Limb (tissue), 2 donors: ENCODE measurements at regions not wholly inside any gene's neighbourhood (a gene's known extent, or its start where the extent isn't known, plus 50 kb on each side); places are given as distances from the start of the nearest gene placed in this dataset.
"Not testable (repeated sequence)": the region's sequence is repeated elsewhere in the genome, so short reads cannot be mapped to it uniquely, and the experiment has no call there.

Experiments used
- DNase-seq, 2 donors: peaks; one replicate each; pipeline ENCODE4 v3.0.0-alpha.2; 2016; ENCODE audit errors: extremely low spot score in 2 of 2

DNA sequence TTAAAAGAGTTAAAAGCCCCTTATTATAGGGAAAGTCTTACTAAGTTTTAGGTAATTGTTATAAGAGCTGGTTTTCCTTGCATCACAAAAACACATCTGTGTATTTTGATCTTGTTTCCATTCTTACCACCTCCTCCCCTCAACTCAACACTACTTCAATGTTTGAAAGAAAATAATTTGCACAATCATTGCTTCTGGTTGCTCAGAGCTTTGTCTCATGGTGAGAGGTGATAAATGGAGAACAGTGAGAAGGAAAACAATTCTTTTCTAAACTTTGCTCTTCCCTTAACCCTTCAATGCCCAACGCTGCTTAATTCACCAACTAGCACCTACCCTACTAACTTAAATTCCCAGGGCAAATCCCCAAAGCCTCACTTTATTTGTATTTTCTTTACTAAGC, 268.1 kb upstream of the LINC00305 start:
- no peak for DNase-seq

DNA sequence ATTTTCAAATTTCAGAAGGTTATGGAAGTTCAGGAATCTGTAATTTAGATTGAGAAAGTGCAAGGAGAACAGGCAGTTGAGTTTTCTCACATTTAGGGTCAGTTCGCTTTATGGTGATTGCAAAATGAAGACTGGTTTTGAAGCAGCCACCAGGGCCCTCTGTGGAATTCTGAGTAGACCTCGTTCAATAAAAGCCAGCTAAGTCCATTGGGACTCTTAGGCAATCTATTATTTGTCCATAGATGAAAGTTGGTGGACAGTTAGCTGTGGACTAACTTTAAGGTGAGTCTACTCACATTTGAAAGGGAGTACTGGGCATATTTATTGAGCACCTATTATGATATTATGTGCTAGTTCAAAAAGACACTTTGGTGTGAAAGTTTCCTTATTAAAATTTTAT, 266.3 kb upstream of the LINC00305 start:
- no peak for DNase-seq

DNA sequence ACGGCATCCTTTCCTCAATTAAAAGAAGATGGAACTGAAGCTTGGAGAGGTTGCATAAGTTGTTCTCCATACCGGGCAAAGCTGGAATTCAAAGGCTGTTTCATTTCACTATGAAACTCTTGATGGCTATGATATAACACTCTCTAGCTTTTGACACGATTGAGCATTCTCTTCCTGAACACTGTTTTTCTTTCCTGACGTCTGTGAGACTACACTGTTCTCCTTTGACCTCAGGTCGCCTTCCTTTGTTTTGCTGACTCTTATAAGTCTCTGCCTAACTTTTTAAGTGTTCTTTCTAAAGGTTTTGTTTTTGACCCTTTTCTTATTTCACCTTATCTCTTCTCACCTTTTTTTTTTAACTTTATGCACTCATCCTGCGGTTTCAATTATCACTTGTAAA, 261.8 kb upstream of the LINC00305 start:
- DNase-seq, result no peak

DNA sequence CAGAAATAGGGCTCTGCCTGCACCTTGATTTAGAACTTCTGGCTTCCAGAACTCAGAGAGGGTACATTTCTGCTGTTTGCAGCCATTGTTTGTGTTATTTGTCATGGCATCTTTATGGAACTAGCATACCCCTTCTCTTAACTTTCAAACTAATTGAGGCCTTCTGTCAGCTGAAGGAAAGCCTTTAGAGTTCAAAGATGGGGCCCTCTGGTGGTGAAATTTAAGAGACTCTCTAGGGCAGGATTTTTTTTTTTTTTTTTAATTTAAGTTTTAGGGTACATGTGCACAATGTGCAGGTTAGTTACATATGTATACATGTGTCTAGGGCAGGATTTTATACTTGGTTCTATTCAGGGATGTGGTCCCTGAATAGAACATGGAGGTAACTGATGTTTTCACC, 260.6 kb upstream of the LINC00305 start:
- no peak for DNase-seq

DNA sequence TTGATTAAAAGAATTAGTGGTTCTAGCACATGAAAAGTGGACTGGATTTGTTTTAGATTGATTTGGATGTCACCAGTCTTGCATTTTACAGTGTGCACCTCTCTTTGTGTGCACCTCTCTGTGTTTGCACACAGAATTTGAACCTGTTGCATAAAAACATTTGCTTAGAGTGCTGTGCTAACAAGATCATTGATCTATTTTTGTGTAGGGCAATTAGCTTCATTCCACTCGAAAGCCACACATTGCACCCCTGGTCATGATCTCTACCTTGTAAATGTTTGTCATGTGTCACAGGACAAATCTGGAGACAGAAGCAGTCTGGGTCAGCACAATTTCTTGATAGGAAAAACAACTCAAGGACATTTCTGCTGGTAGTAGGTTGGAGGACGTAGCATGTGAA, 258.7 kb upstream of the LINC00305 start:
- no peak for DNase-seq

DNA sequence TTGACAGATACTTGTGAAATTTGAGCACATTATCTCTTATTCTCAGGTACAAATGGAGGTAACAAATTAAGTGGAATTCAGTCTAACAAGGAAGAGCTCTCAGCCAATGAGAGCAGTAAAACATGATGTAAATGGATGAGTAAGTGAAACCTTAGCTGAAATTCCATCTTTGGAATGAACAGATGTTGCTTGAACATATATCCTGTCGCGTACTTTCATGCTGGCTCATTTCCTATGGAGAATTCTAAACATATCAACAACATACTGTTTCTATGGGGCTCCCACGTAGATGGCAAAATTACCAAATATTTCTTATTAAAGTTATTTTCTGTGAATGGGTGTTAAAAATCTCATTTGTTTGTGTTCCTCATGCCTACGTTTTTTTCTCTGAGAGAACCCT, 256.3 kb upstream of the LINC00305 start:
- DNase-seq, result peak in 1 of 2 donors; percentile 62

DNA sequence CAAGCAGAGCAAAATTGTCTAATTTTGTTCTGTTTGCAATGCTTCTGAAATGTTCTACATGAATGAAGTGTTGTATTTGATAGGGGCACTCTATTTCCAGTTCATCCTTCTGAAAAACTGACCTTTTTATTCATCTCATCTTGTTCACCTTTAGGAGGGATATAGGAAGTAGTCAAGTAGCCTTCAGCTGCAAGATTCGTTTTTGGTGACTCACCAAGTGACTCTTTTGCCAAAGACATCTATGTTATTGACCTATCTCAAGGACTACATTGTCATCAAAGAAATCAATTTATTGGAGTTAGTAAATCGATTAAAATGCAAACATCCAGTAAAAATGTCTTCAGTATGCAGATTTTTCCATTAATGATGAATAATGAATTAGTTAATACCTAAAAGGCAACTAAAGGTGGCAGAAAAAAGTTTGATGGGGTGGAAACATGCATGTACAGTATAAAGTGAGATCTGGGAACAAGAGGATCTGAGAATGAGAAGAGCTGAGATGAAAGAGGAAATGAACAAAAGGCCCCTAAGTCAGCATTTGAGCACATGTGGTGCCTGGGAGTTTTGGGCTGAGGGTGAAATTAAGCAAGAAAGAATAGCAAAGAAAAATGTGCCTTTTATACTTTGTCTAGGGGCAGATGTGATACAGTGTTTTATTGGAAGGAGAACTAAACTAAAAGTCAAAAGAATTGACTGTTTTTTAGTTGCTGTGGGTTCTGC, 255.1 kb upstream of the LINC00305 start:
- DNase-seq, result no peak

DNA sequence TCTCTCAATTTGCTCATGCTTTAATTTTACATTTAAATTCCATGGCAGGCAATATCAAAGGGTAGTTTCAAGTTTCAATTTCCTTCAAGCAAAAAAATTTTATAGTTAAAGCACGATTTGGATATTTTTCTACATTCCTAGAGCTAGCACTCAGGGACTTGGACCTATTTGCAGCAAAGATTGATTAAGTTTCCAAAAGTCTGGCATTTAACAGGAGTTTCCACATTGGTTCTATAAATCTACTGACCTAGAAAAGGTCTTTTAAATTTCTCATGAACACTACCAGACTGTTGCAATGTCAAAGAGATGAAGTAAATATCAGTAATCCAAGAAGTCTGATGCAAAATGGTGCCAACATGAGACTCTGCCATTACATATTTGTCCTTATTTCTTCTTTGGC, 253.7 kb upstream of the LINC00305 start:
- DNase-seq, result peak in 1 of 2 donors; percentile 68

DNA sequence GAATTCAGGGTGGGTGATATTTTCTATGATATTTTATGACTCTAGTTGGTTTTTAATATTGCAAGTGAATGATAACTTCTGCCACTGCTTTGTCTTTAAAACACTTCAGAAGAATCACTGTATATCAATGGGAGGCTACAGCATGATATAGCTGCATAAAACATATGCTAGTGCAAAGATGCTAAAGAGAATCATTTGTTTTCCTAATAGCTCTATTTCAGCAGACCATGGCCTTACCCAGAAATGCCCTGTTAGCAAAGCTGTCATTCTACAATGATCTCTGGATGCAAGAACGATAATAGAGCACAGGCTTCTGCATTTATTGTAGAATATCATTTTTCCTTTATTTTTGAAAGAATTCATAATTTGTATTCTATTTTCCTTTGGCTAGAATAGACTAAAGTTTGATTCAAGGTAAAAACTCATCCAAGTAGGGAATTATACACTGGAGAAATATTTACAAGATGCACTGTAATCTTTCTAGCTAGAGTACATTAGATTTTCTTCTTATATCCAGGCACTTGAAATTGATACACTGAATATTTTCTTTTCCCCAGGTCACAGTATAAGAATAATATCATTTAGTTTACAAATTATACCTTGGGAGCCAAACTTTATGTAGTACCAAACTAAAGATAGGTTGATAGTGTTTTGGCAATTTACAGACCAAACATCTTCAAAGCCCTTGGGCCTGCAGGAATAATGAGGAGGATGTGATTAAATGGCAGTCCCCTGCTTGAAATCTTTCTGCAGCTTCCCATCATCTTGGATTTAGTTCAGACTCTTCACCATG, 252.6 kb upstream of the LINC00305 start:
- DNase-seq, result no peak

DNA sequence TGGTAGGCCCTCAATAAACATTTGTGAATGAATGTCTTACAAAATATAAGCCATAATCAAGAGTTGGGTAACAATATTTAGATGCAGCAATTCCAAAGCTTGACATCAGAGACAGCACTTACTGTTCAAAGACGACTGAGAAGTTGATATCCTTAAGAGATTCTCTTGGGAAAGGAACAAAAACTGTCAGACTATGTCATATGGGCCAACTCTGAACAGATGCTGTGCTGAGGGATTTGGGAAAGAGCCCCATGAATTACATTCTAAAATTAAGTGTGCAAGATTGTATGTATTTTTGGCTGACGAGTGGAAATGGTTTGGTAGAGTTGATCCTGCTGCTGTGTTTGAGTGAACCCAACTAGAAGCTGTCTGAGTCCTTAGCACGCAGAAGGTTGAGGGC, 250.7 kb upstream of the LINC00305 start:
- DNase-seq, result no peak

DNA sequence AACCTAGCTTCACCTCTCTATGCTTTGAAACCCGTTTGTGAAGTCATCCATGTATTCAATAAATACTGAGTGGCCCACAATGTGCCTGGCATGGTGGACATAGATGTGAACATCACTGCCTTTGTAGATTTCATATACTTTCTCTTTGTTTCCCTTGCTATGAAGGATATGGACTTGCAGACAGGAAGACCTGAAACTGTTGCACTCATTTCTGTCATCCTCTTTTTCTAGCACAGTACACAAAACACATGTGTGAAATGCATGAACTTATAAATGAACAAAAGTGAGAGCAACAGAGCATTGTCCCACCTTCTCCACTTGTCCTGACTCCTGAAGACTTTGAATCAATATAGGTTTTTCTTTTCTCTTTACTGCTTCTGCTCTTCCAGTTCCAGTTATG, 249.4 kb upstream of the LINC00305 start:
- DNase-seq, result no peak

DNA sequence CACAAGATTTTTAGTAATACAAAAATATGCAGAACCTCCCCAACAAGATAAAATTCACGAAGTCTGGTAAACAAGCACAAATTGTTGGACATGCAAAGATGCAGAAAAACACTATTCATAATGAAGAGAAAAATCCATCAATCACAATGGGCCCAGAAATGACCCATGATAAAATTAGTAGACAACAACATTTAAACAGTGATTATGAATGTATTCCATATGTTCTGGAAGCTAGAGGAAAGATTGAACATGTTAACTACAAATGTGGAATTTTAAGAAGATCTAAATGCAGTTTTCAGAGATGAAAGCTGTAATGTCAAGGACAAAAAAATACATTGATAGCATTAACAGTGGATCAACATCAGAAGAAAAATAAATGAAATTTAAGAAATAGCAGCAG, 243.3 kb upstream of the LINC00305 start:
- DNase-seq, result no peak

DNA sequence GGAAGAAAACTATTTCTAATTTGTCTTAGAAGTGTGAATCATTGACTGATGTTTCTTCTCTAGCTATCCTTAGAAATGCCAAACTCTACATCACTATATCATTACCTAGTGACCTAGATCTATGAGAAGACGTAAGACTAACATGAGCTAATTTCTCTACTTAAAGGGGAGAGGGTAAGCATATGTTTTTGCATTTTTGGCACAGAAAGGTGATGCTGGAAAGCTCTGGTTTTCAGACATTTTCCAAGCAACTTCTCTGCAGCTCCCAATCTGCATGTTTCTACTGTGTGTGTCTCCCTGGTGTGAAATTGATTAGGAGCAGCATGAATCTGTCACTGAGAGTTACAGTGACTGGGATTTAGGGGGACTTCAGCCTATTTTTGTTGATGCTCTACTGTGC, 235.2 kb upstream of the LINC00305 start:
- DNase-seq, result no peak

DNA sequence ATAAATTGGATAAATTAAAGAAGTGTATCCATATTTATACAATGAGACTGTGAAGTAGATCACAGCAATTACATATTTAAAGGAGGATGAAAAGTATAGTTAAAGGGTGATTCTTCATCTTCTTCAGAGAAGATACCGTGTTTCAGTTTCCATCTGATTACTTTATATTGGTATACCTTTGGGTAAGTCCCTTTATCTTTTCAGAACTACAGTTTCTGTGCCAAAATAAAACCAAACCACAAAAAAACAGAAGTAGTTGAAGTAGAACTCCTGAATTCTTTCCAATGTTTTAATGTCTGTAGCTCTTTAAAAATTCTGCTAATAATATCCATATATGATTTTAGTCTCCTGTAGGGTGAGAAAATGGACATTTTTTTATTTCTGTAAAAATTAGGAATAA, 231.2 kb upstream of the LINC00305 start:
- DNase-seq, result no peak

DNA sequence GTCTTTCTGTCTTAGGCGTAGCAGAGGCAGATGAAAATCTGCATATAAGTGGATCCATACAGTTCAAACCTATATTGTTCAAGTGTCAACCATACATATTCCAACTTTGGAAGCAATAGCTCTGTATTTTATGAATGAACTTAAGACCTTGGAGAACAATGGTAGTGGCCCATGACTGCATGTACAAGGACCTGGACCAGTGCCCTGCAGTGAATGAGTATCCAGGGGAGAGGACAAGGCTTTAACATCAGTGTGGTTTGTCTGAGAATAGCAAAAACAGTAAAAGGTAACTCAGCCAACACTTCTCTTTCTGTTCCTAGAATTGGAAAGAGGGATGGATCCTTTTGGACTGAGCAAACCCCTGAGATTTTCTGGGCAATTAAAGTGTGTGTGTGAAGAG, 230.8 kb upstream of the LINC00305 start:
- DNase-seq, result no peak

DNA sequence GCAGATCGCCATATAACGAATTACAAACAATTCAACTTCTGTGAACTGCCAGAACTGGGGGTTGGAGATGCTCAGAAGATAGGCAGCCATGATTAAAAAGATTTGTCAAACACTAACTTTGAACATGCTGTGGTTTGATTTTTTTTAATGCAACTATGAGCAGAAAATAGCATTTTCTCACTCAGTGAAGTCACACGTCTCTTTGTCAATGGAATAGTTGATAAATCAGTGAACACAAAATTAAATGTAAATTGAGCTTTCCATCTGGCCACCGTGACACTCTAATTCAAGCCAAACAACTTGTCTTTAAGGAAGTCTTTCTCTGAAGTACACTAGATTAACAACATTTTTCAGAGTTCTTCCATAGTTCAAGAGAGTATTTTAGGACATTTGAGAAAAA, 228.6 kb upstream of the LINC00305 start:
- DNase-seq, result no peak

DNA sequence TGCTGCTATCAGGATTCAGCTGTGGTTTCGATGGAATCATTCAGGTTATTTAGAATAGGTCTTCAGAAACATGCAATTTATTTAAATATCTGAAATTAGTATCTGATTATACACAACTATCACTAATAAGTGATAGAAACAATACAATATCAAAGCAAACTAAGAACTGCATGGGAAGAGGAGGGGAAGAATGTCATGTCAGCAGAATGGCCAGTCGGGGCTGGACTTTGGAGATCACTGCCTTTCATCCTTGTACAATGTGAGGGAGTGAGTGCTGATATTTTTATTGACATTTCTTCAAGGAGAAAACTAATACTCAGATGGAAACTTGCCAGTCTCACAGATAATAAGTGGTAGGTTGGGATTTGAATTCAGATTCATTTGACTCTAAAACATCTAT, 224.0 kb upstream of the LINC00305 start:
- DNase-seq, result no peak

DNA sequence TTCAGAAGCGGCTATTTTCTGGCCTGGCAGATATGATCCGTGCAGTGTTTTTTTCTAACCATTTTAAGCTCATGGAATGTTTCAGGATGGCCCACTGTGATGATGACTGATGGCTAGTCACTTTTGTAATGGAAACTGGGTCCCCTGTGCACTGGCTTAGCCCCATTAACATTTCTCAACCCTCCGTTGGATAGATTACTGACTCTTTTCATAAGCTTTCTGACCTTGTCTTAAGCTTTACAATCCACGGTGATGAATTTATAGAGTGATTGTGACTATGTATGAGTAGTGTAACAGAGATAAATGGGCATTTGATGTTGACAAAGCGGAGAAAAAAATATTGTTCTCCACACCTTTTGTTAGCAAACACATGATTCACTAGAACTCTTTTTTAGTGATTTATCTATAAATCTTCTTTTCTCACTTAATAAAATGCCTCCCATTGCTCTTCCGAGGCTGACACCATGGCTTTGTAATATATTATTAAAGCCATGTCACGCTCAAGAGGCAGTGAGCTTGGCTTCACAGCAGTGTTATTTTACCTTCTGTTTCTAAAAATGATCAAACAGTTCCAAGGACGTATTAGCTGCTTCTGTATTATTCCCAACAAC, 221.0 kb upstream of the LINC00305 start:
- DNase-seq, result not testable (repeated sequence)

DNA sequence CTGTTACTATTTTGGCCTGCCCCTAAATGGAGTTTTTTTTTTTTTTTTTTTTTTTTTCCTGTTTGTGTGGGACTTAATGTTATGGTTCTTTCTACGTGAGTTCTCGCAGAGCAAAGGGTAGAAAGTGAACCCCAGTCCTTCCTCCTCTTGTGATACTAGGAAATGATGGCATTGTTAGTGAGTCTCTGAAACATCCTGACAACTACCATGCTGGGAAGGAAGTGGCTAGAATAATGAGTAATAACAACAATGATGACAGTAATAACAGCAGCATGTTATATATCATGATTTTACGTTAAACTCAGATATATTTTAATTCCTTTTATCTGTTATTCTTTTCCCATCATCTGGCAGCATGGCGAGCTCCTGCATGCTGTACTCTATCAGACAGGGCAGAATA, 216.2 kb upstream of the LINC00305 start:
- no peak for DNase-seq

DNA sequence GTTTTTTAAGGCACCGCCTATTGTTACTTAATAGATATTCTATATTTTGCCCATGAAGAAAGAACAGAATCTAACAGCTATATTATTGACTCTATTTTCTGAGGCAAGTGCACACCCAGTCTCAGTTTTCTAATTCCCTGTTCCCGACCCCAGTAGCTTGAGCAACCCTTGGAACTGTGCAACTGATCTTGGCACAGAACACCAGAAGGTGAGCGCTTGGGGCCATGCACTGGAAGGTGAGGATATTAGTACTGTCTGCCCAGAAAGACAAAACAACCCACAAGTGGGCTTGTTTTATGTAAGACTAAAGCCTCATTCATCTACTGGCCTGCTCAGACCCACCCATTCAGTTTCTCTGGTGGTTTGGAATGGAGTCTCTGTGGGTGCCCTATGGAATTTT, 188.8 kb upstream of the LINC00305 start:
- DNase-seq, result no peak

DNA sequence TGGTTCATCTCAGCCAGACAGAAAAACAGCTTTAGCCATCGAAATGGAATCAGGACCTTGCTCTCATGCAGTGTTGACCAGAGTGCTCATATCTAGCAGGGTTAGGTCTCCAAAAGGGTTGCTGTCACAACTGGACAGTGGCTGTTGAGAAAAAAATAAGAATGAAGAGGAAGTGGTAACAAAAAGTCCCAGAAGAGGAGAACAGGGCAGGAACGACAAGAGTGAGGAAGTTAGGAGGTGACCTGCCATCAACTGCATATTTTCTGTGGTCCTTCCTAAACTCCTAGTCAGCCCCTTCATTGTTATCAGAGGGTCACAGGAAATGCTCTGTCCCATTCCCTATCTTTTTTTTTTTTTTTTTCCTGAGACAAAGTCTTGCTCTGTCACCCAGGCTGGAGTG, 188.1 kb upstream of the LINC00305 start:
- no peak for DNase-seq

DNA sequence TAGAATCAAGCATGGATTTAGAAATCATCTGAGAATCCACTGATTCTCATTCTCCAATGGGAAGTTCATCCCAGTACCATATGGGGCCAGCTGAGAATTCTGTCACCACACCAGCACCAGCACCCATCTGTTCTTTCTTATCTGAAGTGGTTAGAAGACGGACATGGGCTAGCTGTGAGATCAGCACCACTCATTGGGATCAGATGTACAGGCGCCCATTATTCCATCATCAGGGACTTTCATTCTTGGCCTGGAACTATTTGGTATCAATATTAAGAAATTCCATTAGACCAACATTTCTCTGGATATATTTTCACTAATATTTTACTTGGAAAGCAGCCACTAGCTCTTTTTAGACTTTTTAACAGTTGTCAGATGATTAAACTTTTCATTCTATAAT, 185.9 kb upstream of the LINC00305 start:
- DNase-seq, result no peak

DNA sequence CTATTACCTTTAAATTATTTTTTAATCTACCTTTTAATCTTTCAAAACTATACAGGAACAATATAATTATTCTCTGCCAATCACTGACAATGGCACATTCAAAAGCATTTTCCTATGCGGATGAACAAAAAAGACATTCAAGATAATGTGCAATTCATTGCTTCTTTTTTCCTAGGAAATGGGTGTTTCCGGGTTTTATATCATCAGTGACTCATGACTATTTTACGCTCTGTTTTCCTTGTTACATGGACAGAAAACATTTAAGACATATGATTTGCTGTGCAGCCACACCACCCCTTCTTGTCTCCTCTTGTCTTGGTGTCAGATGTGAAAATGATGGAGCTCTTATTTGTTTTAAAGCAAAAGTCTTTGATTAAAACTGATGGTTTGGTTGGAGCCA, 184.7 kb upstream of the LINC00305 start:
- no peak for DNase-seq
